ENCODE measurements at regions not wholly inside any gene's neighbourhood (a gene's known extent, or its start where the extent isn't known, plus 50 kb on each side); places are given as distances from the start of the nearest gene placed in this dataset.

- no peak for DNase-seq
These were observed 88.4 kb downstream of the CTTN start for GRCh38 chr11:70486731-70487130.

GRCh38 chr11:70487160-70487559, 88.8 kb downstream of the CTTN start:
- no peak for DNase-seq

GRCh38 chr11:70487756-70488155, 89.4 kb downstream of the CTTN start:
- DNase-seq, result no peak

- no peak for DNase-seq
These were observed 89.9 kb downstream of the CTTN start for GRCh38 chr11:70488171-70488703.

GRCh38 chr11:70489276-70489675, 90.9 kb downstream of the CTTN start:
- DNase-seq, result no peak

GRCh38 chr11:70490208-70490607, 91.9 kb downstream of the CTTN start:
- DNase-seq, result no peak

- no peak for DNase-seq
These were observed 92.6 kb downstream of the CTTN start for GRCh38 chr11:70490723-70491558.

- no peak for DNase-seq
These were observed 93.6 kb downstream of the CTTN start for GRCh38 chr11:70491696-70492472.

GRCh38 chr11:70493089-70493474, 94.8 kb downstream of the CTTN start:
- DNase-seq, result no peak

GRCh38 chr11:70493891-70494290, 95.6 kb downstream of the CTTN start:
- DNase-seq, result no peak

- DNase-seq, result no peak
These were observed 96.4 kb downstream of the CTTN start for GRCh38 chr11:70494559-70495350.

- DNase-seq, result no peak
These were observed 97.3 kb downstream of the CTTN start for GRCh38 chr11:70495351-70496310.

GRCh38 chr11:70496591-70497535, 98.5 kb downstream of the CTTN start:
- DNase-seq, result no peak

GRCh38 chr11:70497536-70498075, 99.3 kb downstream of the CTTN start:
- DNase-seq, result no peak

GRCh38 chr11:70498171-70498571, 99.8 kb downstream of the CTTN start:
- no peak for DNase-seq

GRCh38 chr11:70498976-70499801, 100.9 kb downstream of the CTTN start:
- DNase-seq, result no peak

GRCh38 chr11:70500076-70500847, 101.9 kb downstream of the CTTN start:
- no peak for DNase-seq

- peak; percentile 25 for DNase-seq
These were observed 102.9 kb downstream of the CTTN start for GRCh38 chr11:70501051-70501901.

Data from DMS153 (cell line).